ENCODE measurements at regions not wholly inside any gene's neighbourhood (a gene's known extent, or its start where the extent isn't known, plus 50 kb on each side); places are given as distances from the start of the nearest gene placed in this dataset.

- peak overlapping the region in 1 of 2 experiments; percentile 74; a peak in 4 of 6 replicates for H3K27ac ChIP-seq
- peaks cover 65% of the 10 kb centered on the region for H3K4me1 ChIP-seq
- DNase-seq (ENCODE audit: low read depth in 1 of 2, low spot score in 1 of 2) (peak in 1 of 2 experiments; percentile 37), FAIRE-seq (peak; percentile 91), ATAC-seq (peak; percentile 56 to 57; a peak in 4 of 6 replicates)
- WGBS (ENCODE audit: missing lambda C conversion rate): 29% methylated on average over 1 of the region's 1 CpG
- H3K9me3 ChIP-seq: no peaks in the 10 kb centered on the region
- CTCF ChIA-PET: interaction anchor here (0.6 kb wide), 1 partner anchor 42 kb away, joined by 3 read pairs; no protein-coding TSS in a partner anchor
- no peak overlapping the region for H3K4me3 ChIP-seq
- POLR2A ChIA-PET: no interaction called here
- H3K4me2 ChIP-seq: peak overlapping the region; percentile 37; the same call in 2 of the 3 replicates
- TF ChIP-seq REST (IDR thresholded peaks at IDR 0.05): no peak
- TF ChIP-seq ATOH8 (CRISPR knock-in tag; IDR thresholded peaks at IDR 0.05; ENCODE audit: low read depth): no peak
- TF ChIP-seq HOXA7 (CRISPR knock-in tag; IDR thresholded peaks at IDR 0.05): no peak
- no peak for TF ChIP-seq TFCP2L1 (CRISPR knock-in tag; IDR thresholded peaks at IDR 0.05)
- TF ChIP-seq HES2 (IDR thresholded peaks at IDR 0.05): no peak
- TF ChIP-seq CHD4 (IDR thresholded peaks at IDR 0.05; ENCODE audit: borderline replicate concordance): no peak
- no peak for TF ChIP-seq ESRRA (IDR thresholded peaks at IDR 0.05; ENCODE audit: borderline replicate concordance, low read length)
- no peak for TF ChIP-seq HOXB13 (CRISPR knock-in tag; IDR thresholded peaks at IDR 0.05; ENCODE audit: low read depth)
- TF ChIP-seq FOSB (CRISPR knock-in tag; IDR thresholded peaks at IDR 0.05): no peak
These were observed 340.3 kb downstream of the ZNF674 start for GRCh38 chrX:46204721-46205422.

GRCh38 chrX:46202733-46203514, 342.3 kb downstream of the ZNF674 start:
- Histone ChIP-seq H3K9me3 (no peaks in the 10 kb centered on the region), H3K4me2 (no peak overlapping the region), H3K4me1 (peaks cover 62% of the 10 kb centered on the region), H3K4me3 (no peak overlapping the region), H3K27ac (peak overlapping the region; percentile 38 to 74; a peak in 4 of 6 replicates)
- TF ChIP-seq CHD4 (IDR thresholded peaks at IDR 0.05; ENCODE audit: borderline replicate concordance) (no peak), NPAS2 (CRISPR knock-in tag; IDR thresholded peaks at IDR 0.05; ENCODE audit: borderline replicate concordance) (no peak), FOSB (CRISPR knock-in tag; IDR thresholded peaks at IDR 0.05) (no peak), ATOH8 (CRISPR knock-in tag; IDR thresholded peaks at IDR 0.05; ENCODE audit: low read depth) (no peak), ZFP36 (IDR thresholded peaks at IDR 0.05; ENCODE audit: borderline replicate concordance, partially characterized antibody) (no peak), HES2 (IDR thresholded peaks at IDR 0.05) (no peak), CBX2 (IDR thresholded peaks at IDR 0.05; ENCODE audit: borderline replicate concordance, low read depth) (no peak), ELK1 (IDR thresholded peaks at IDR 0.05; ENCODE audit: low read depth, low read length) (no peak), EHMT2 (IDR thresholded peaks at IDR 0.05; ENCODE audit: low read depth) (no peak), MAX (IDR thresholded peaks at IDR 0.05) (no peak), CTCF (IDR thresholded peaks at IDR 0.05) (no peak), CHD2 (IDR thresholded peaks at IDR 0.05; ENCODE audit: low read length, partially characterized antibody) (no peak), POLR2AphosphoS2 (conservative IDR thresholded peaks at IDR 0.05; ENCODE audit: low read length) (no peak), EHF (CRISPR knock-in tag; IDR thresholded peaks at IDR 0.05) (no peak), SMC3 (IDR thresholded peaks at IDR 0.05) (no peak)
- DNase-seq (ENCODE audit: low read depth in 1 of 2, low spot score in 1 of 2): no peak
- ATAC-seq: no peak
- 84% methylated on average over 10 of the region's 10 CpGs for WGBS (ENCODE audit: missing lambda C conversion rate)
- CTCF ChIA-PET: interaction anchor here (0.9 kb wide), 1 partner anchor 60 kb away, joined by 3 read pairs; no protein-coding TSS in a partner anchor
- peak; percentile 39 for FAIRE-seq
- POLR2A ChIA-PET: no interaction called here
